Activated CD4-positive, alpha-beta T cell treated with anti-CD3 and anti-CD28 coated beads, Interleukin-2, amount 50 U/mL, for 4 hours (primary cell): ENCODE measurements at regions not wholly inside any gene's neighbourhood (a gene's known extent, or its start where the extent isn't known, plus 50 kb on each side); places are given as distances from the start of the nearest gene placed in this dataset.

ENCODE experiments used
- DNase-seq, 2 experiments: peaks; one replicate each; pipeline ENCODE4 v3.0.0-alpha.2; 2020

GRCh38 chr10:3364768-3365480 is 192.3 kb upstream of the PITRM1 start:
- DNase-seq, result no peak

- no peak for DNase-seq
These were observed 190.9 kb upstream of the PITRM1 start for GRCh38 chr10:3363311-3364045.

- DNase-seq, result no peak
These were observed 189.8 kb upstream of the PITRM1 start for GRCh38 chr10:3362394-3362793.

GRCh38 chr10:3361640-3362039 is 189.1 kb upstream of the PITRM1 start:
- no peak for DNase-seq

- no peak for DNase-seq
These were observed 185.2 kb upstream of the PITRM1 start for GRCh38 chr10:3357737-3358136.

- no peak for DNase-seq
These were observed 183.0 kb upstream of the PITRM1 start for GRCh38 chr10:3355536-3355935.

GRCh38 chr10:3354174-3354900 is 181.8 kb upstream of the PITRM1 start:
- no peak for DNase-seq

- no peak for DNase-seq
These were observed 180.7 kb upstream of the PITRM1 start for GRCh38 chr10:3353235-3353634.

GRCh38 chr10:3350617-3351258 is 178.2 kb upstream of the PITRM1 start:
- no peak for DNase-seq

- no peak for DNase-seq
These were observed 177.6 kb upstream of the PITRM1 start for GRCh38 chr10:3350205-3350604.

- DNase-seq, result no peak
These were observed 176.0 kb upstream of the PITRM1 start for GRCh38 chr10:3348564-3348963.

GRCh38 chr10:3347413-3348182 is 175.0 kb upstream of the PITRM1 start:
- no peak for DNase-seq

GRCh38 chr10:3346851-3347250 is 174.3 kb upstream of the PITRM1 start:
- DNase-seq, result no peak

GRCh38 chr10:3342771-3343170 is 170.2 kb upstream of the PITRM1 start:
- DNase-seq, result no peak

GRCh38 chr10:3340127-3340730 is 167.6 kb upstream of the PITRM1 start:
- no peak for DNase-seq

- DNase-seq, result no peak
These were observed 167.0 kb upstream of the PITRM1 start for GRCh38 chr10:3339531-3339950.

- DNase-seq, result no peak
These were observed 166.5 kb upstream of the PITRM1 start for GRCh38 chr10:3339121-3339520.

GRCh38 chr10:3337741-3338140 is 165.2 kb upstream of the PITRM1 start:
- no peak for DNase-seq

- no peak for DNase-seq
These were observed 164.2 kb upstream of the PITRM1 start for GRCh38 chr10:3336673-3337293.

GRCh38 chr10:3333426-3333825 is 160.8 kb upstream of the PITRM1 start:
- DNase-seq, result no peak

GRCh38 chr10:3331690-3332230 is 159.2 kb upstream of the PITRM1 start:
- no peak for DNase-seq
